Endometrial microvascular endothelial cells (primary cell): ENCODE measurements at regions not wholly inside any gene's neighbourhood (a gene's known extent, or its start where the extent isn't known, plus 50 kb on each side); places are given as distances from the start of the nearest gene placed in this dataset.

Source experiments
- in situ Hi-C: cut with HindIII; loops from 2 replicates; pipeline ENCODE4 v1.10.0; 2017; ENCODE audit warnings: low sequenced_read_pairs, low pct_unique_long_range_greater_than_20kb; ENCODE audit errors: inconsistent ontology term

DNA sequence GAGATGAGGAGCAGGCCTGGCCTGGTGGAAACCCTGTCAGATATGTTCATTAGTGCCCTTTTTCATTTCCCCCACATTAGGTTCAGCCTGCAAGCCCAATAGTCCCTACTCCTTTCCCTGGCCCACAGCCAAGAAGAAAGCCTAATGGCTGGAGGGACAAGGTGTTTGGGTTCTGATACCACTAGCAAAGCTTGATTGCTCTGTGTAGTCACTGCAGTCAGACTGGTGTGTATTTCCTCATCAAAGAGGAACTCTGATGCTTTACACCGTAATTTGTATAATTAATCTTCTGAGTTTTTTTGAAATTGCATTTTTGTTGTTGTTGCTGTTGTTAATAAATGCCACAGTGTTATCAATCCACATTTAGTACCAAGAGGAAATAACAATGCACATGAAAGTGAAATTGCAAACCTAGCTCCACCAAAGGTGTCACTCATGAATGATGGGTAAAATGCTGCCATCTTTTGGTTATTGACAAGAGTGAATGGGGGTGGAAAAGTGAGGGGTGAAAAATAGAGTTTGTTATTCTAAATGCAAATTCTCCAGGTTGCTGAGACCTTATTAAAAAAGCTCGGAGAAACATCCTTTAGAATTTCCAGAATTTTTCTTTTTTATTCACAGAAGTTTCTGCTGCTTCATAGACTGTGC lies 320.2 kb upstream of the POU3F2 start:
- in situ Hi-C loops: no loop called here

DNA sequence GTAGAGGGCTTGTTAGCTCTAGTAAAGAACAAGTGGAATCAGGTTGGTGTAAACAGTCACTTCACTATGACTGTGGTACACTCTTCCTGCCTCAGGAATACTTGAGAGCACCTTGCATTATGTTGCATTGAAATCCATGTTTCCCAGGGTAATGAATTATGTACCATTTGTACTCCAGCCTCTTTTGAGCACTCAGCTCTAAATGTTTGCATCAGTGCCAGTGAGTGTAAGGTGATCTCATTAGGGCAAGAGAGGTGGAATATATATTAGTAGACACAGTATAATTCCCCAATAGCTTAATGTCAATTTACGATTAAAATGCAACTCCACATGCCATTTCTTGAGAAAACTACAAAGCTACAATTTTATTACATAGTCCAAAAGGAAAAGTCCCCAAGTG lies 319.6 kb upstream of the POU3F2 start:
- in situ Hi-C loops: no loop called here

DNA sequence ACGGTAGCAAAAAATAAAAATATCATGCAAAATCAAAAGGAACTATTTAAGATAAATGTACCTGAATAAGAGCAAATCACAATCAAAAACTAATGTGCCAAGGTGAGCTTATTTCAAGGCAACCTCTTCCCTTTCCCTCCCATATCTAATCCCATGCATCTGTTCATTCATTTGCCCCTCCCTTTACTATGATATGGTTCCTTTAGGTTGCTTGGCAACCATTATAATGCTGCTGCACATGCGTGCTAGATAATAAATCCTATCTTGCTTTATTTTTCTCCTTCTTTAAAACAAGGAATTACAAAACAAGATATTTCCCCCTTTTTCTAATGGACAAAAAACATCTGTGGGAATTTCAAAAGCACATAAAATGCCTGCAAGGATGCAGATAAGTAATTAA lies 318.2 kb upstream of the POU3F2 start:
- in situ Hi-C loops: no loop called here

DNA sequence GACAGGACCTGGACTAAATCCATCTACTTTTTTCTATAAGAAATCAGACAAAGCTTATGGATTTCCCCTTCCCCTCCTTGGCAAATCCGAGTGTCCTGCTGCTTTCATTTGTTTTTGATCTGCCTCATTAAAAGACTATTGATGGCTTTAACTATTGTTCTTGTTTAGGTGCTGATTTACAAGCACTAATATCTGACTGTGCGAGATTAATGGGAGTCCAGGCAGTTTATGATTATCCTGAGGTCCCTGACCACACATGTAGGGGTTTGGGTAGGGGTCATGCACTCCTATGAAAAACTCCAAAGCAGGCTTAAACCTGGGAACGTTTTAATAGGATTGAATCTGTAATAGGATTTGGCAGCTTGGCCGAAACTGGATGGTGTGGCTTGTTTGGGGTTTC lies 317.5 kb upstream of the POU3F2 start:
- in situ Hi-C loops: no loop called here

DNA sequence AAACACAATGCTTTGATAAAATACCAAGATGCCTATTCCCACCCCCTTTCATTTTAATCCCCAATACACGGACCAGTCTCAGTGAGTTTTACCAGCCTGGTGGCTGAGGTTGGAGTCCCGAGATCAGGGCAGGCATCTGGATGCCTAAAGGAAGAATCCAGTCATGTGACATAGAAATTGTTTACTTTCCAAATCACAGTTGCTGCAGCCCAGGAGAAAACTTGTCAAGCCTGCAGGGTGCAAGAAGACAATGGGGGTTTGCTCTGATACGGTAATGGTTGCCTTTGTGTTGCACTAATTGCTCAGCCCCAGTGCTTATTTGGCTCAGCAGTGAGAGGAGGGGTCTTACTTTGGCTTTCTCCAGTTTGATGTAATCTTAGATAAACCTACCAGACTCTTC lies 308.5 kb upstream of the POU3F2 start:
- in situ Hi-C loops: no loop called here

DNA sequence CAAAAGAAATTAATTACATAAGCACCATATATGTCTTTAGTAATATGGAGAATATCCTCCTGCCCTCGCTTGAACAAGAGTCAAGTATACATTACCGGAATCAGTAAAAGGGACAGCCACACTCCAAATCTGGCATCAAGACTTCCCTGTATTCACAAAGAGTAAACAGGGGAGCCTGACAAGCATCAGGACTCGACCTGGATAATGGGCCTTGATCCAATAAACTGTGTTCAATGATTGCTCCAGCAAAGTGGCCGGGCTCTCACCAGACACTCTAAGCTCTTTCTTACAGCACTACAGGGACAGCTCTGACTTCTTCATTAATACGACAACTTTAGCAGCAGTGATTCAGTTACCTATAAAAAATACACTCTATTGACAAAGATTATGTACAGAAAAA lies 307.9 kb upstream of the POU3F2 start:
- in situ Hi-C loops: no loop called here

DNA sequence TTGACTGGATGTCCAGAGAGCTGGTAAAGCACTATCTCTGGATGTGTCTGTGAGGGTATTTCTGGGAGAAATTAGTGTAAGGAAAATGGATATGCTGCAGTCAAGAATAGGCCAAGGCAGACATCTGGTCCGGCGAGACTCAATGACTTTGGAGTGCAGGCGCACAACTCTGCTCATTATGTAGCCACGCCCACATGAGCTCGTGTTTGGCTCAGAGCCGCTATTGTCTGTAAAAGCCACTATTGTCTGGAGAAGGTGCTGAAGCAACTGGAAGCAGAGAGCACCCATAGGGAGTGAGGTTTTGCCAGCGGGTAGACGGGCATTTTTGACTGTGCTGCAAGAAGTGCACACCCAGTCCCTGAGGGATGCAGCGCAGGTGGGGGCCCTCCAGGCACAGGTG lies 305.0 kb upstream of the POU3F2 start:
- in situ Hi-C loops: no loop called here

DNA sequence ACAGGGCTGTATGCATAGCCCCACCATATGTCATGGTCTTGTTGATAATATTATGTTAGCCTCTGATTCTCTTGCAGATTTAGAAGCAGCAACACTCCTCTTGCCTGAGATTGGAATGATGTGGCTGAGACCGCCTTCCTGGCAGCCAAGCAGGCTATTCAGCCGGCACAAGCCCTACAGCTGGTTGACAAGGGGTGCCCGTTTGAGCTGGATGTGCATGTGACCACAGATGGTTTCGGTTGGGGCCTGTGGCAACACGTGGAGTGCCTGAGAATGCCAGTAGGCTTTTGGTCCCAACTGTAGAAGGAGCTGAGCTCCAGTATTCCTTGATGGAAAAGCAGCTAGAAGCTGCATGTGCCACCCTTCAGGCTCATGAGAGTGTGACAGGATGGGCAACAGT lies 303.6 kb upstream of the POU3F2 start:
- in situ Hi-C loops: no loop called here

DNA sequence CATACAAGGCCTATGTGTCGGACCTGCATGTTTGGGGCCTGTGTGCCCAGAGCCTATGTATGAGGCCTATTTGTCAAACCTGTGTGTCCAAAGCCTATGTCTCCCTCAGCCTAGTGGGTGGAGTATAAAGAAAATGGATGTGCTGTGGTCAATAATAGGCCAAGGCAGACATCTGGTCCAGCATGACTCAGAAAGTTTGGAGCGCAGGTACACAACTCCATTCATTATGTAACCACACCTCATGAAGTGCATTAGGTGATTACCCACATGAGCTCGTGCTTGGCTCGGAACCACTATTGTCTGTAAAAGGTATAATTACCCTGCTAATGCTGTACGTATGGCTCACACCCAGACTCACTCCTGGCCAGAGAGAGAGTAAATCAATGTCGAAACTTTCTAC lies 302.4 kb upstream of the POU3F2 start:
- in situ Hi-C loops: no loop called here

DNA sequence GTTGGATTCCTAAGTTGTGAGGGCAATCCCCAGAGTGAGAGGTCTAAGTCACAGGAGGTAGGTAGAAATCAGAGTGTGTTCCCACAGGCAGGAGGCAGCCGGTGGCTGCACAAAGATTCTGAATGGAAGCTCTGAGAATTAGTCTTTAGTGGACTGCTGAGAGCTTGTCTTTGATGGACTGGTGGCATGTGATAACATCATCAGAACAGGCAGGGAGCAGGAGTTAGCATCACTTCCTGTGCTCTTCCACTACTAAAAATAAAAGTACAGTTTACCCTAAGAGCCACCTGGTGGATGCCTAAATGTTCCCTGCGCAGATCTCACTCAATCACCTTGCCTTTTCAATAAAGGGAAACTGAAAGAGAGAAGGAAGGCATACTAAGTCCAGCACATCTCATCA lies 294.6 kb upstream of the POU3F2 start:
- in situ Hi-C loops: no loop called here

DNA sequence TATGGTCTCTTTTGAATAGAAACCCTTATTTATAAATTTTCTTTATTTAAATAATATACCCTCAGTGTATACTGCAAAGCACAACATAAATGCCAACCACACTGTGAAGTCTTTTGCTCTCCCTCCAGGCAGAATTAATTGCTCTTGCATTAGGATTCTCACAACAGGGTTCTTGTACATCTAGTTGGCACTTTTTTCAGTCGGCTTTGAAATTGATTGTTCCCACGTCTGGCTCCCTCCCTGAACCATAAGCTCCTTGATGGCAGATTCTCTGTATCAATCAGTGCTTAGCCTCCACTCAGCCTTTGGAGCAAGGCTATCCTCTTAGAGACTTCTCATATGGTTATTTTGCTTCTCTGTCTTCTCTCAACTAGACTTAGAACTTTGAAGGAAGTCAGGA lies 288.0 kb upstream of the POU3F2 start:
- in situ Hi-C loops: no loop called here

DNA sequence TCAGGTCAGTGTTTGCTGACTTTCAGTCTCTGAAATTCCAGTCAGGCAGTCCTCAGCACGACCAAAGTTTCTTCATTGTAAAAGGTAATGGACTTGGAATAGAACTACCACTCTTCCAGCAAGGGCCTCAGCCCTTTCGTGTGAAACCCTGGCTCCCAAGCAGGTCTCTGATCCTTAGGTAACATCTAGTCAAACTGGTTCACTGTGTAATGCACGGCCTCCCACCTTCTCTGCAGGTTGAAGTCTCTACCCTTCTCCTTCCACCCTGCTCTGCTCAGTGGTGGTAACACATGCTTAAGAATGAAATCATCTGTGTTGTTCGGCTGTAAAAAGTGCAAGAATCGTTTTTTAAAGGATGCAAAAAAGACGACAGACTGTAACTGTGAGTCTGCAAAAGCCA lies 287.2 kb upstream of the POU3F2 start:
- in situ Hi-C loops: no loop called here

DNA sequence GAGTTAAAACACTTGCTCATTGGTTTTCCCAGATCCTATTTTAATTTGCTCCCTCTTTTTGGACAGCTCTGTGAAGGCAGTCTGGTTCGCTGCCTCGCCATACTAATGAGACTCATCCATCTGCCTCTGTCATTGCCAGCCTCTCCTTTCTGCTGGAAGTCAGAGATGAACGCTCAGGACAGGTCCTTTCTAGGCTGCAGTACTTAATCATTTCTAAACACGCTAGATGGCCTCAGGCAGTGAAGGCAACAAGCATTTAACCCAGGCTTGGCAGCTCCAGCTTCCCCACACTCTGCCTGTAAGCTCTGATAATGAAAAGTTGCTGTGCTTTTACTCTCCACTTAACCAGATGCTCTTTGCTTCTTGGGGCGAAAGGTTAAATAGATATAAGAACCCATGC lies 286.7 kb upstream of the POU3F2 start:
- in situ Hi-C loops: no loop called here

DNA sequence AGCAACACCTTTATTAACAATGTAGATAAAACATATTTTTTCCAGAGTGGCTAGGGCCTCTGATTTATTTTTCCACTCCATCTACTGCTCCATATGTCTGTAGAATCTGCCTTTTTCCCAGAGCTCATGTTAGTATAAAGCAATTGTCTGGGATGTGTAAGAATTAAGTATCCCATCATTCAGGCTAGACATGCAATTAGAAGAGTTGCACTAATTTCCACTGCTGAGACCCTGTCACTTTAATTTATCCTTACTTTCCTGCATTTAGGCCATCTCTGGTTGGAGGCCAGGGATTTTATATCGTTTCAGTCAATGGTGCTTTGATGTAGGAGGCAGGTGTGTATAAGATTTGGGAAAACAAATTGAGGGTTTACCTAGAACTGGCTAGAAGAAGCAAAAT lies 286.1 kb upstream of the POU3F2 start:
- in situ Hi-C loops: no loop called here

DNA sequence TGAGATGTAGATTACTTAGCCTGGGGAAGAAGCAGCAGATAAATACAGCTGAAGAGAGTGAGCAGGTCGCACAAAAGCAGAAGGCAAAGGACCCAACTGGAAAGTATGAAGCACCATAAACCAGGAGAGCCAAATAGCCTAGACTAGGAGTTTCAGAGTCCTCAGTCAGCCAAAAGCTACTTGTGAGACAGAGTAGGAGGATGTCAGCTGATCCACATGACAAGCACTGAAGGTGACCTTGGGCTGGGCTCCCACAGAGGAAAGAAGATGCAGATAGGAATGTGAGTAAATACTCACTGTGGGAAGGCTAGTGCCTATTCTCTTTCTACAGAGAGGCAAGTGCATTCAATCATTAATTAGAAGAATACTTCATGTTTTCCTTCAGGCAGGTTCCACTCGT lies 274.0 kb upstream of the POU3F2 start:
- in situ Hi-C loops: no loop called here

DNA sequence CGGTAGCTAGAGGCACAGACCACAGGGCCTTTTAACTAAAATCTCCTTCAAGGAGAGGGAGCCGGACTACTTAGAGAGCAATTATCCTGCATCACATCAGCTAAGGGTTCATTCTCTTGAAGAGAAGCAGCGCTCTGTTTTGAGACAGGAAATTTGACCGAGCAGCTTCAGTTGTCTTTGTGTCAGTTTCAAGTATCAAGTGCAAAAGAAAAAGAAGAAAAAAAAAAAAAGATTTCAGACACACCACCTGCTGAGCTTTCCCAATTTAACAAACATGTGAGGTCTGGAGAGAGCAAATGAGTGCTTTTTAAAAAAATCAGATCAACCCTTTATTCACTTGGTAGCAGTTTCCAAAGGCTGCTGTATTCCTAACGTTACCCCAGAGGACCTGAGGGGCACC lies 273.5 kb upstream of the POU3F2 start:
- in situ Hi-C loops: no loop called here

DNA sequence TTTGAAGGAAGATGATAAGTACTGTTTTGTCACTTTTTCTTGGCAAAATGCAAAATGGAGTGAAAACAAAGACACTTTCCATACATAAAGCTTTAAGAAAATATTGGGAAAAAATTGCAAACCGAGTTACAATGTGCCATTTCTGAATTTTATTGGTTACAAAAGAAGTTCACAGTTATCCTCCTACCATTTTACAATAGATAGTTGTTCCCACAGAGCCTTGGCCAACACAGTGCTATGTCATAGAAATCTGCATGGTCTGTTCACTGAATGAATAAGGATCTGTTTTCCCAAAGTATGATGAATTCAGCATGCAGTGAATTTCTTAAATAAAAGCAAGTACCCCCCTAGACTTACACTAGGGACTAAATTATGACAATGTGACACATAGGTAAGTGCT lies 268.2 kb upstream of the POU3F2 start:
- in situ Hi-C loops: no loop called here

DNA sequence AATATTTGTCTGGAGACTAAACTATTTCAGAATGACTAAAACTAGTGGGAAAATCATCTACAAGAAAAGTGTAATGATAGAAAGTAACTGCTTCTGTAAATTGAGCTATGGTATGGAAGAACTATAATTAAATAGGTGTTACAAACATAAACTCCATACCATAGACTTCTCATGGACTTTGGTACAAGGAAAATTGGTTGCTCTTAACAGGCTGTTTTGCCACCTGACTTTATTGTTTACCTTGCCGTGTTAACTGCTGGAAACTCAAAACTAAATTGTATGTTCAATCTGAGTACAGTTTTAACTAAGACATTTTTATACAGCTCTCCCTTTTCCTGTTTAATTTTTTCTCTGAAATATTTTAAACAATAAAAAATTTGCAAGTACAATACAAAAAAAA lies 261.8 kb upstream of the POU3F2 start:
- in situ Hi-C loops: no loop called here

DNA sequence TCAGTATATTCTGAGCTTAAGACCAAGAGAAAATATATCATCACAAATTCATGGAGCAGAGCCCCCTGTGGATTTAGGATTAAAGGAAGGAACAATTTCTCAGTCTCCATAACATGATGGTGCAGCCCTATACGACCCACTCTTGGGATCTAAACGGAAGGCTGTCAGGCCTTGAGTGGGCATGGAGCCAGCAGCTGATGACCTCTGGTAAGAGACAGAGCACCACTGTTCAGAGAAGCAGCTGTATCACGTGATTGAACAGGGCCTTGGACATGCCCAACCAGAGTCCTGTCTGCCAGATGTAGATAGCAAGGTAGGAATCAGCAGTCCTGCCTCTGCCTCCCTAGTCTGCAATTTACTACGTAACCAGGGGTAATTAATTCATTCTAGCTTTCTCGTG lies 259.4 kb upstream of the POU3F2 start:
- in situ Hi-C loops: no loop called here

DNA sequence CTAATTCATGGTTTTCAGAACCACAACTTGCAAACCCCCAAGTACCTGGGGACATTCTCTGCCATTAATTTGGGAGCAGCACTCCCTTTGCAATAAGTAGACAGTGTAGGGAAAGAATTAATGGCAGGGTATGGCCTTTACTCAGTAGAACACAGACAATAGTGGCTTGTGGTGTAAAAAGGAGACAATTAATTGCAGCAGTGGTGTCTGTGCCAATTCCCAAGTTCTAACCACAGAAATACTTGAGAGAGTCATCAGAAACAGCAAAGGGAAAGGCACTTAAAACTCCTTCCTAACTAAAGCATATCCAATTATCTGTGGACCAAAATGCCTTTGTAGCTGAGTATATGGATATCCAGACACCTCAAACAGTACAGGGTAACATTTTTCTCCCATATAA lies 257.6 kb upstream of the POU3F2 start:
- in situ Hi-C loops: no loop called here

DNA sequence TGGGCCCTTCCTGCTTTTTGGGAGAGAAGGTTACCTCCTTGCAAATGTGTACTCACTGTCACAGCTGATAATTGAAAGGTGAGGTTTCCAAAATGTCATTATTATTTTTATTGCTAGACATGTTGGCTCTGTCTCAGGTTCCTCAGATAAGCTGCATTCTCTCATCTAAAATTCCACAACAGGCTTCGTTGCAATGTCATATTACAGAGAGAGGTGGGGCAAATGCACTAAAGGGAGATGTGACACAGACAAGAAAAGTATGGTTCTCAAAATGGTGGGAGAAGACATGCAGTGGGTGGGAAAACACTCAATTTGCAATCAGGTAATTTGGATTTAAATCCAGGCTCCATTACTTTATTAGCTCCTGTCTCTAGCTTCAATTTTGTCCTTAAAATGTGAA lies 256.4 kb upstream of the POU3F2 start:
- in situ Hi-C loops: no loop called here

DNA sequence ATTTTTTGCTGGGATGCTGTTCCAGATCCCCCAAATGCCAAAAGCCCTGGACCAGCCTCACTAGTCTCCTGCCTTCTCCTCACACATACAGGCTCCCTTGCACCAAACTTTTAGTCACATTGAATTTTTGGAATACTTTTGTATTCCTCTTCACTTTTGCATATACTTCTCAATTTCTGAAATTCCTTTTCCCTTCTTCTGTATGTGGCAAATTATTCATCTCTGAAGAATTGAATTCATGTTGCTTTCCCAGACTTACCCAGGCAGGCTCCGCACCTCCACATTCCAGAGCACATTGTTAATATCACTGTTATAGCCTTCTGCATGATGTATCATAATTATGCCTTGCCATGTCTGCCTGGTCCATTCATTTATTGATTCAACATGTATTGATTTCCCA lies 255.3 kb upstream of the POU3F2 start:
- in situ Hi-C loops: no loop called here
